ENCODE measurements at regions not wholly inside any gene's neighbourhood (a gene's known extent, or its start where the extent isn't known, plus 50 kb on each side); places are given as distances from the start of the nearest gene placed in this dataset.

- DNase-seq (no peak), ATAC-seq (no peak)
- intact Hi-C loops (cut with DNase I) = no loop called here
Measured at GRCh38 chr1:48164571-48164970, 57.9 kb upstream of the SLC5A9 start.

- intact Hi-C loops (cut with DNase I) = no loop called here
- DNase-seq (no peak), ATAC-seq (peak in 1 of 2 donors; percentile 55)
Measured at GRCh38 chr1:48160486-48161132, 61.9 kb upstream of the SLC5A9 start.

DNA sequence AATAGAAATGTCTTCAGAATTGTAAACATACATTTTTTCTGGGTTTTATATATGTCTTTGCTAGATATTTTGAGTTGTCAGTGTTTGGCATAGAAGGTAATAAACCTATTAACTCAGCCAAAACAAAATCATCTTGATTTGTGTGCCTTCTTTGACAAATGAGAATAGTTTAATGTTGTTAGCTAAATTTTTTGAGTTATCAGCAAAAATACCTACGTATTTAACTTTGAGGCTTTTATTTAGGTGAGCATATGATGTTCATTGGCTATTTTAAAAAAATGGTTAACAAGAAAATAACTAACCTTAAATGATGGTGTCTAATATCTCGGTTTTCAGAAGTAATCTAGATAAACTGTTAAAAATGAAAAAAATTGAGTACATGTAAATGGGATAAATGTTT is 83.2 kb upstream of the SLC5A9 start:
- DNase-seq = no peak
- ATAC-seq = no peak
- intact Hi-C loops (cut with DNase I) = no loop called here

DNA sequence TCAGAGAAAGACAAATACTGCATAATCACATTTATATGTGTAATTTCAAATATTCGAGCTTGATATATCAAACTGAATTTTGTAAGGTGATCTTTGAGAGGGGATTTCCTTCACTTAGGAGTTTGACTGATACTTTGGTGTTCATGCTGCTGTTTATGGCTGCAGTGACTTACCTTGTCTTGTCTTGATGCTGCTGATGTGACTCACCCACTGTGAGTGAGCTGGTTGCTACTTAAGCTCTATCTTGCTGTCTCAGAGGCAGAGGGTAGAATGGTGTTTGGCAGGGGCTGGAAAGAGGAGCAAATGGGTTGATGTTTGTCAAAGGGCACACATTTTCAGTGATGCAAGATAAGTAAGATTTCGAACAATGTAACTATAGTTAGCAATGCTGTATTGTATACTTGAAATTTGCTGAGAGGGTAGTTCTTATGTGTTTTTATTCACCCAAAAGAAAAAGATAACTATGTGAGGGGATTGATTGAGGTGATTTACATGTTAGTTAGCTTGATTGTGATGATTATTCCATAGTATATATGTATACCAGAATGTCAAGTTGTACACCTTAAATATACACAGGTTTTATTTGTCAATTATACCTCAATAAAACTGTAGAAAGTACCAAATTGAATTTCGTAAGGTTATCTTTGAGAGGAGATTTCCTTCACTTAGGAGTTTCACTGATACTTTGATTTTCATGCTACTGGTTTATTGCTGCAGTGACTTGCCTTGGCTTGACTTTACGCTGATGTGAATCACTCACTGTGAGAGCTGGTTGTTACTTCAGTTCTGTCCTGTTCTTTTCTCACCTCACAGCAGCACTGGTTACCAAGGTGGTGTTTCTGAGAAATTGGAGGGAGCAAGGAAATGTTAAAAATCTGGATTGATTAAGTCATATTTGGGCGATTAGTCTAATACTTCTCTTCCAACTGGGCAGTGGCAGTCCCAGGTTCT is 94.5 kb upstream of the SLC5A9 start:
- ATAC-seq (no peak), DNase-seq (no peak)
- intact Hi-C loops (cut with DNase I) = no loop called here

DNA sequence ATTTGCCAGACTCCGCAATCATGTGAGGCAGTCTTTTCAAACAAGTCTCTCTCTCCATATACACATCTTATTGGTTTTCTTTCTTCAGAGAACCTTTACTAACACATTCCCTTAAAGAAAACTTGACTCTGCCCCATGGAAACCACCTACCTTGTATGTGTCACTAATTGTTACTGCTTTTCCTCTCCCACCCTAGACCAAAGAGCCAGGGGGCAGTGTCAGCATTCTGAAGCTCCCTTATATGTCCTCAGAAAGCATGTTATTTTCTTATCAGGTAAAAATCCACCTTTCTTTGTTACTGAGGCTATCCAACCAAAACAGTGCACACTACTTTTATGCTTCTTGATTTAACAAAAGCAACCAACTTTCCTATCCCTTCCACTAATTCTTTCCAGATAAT is 98.9 kb upstream of the SLC5A9 start:
- no peak for ATAC-seq
- intact Hi-C loops (cut with DNase I) = no loop called here

DNA sequence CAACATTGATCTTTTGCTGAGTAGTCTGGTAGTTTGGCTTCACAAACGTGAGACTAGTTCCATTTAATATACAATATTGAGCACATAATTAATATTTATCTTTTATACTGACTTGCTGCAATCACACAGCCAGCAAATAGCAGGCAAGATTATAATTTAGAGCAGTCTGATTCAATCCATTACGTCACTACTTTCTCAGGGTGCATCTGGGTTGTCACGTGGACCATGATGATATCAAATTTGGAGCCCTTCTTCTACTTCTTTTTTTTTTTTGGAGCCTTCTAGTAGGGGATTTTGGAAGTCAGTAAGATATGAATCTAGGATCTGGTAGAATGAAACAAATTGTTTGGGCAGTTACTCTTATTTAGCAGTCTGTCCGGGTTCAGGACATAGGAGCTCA is 100.6 kb upstream of the SLC5A9 start:
- no peak for ATAC-seq
- no peak for DNase-seq
- intact Hi-C loops (cut with DNase I) = no loop called here

More for the DNA sequence above, 98.9 kb upstream of the SLC5A9 start:
- no peak for DNase-seq

DNA sequence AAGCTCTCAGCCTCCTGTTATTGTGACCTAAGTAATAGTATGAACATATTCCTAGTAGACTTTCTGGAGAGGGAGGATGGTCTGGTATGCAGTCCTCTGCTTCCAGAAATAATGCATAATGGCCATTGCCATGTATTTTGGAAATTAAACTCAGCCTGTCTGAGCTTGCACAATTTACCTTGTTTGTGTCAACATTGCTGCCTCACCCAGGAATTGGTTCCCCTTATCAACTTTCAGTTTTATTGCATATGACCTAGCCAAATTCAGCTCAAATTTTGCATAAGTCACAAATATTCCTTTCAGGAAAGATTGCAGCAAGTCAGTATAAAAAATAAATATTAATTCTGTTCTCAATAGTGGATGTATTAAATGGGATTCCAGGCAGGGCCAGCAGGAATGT is 101.9 kb upstream of the SLC5A9 start:
- no peak for ATAC-seq
- DNase-seq = no peak
- intact Hi-C loops (cut with DNase I) = no loop called here

DNA sequence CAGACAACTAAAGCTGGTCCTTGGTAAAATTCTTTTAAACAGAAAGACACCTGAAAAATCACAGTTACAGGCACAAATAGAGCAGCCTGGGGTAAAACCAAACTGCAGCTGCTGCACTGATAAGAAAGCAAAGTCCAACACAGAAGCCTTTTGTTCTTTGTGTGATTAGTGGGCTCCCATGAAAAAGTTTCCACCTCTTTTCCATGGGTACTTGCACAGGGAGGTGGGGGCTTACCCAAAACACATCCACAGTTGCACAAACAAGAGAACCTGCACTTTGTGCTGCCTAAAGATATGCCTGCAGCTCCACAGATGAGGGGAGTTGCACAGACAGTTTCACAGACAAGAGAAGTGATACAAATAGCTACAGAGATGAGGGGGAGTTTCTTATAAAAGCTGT is 106.7 kb upstream of the SLC5A9 start:
- DNase-seq (no peak), ATAC-seq (no peak)
- intact Hi-C loops (cut with DNase I) = no loop called here

GRCh38 chr1:48114596-48115382 is 107.7 kb upstream of the SLC5A9 start:
- ATAC-seq = no peak
- DNase-seq = no peak
- intact Hi-C loops (cut with DNase I) = no loop called here

- ATAC-seq = peak; percentile 47 to 59
- no peak for DNase-seq
- intact Hi-C loops (cut with DNase I) = loop anchor here (1.0 to 5.0 kb wide), 2 partner anchors 93 to 98 kb away; no protein-coding TSS in a partner anchor
Measured at GRCh38 chr1:48109390-48110013, 112.3 kb upstream of the TRABD2B start.

DNA sequence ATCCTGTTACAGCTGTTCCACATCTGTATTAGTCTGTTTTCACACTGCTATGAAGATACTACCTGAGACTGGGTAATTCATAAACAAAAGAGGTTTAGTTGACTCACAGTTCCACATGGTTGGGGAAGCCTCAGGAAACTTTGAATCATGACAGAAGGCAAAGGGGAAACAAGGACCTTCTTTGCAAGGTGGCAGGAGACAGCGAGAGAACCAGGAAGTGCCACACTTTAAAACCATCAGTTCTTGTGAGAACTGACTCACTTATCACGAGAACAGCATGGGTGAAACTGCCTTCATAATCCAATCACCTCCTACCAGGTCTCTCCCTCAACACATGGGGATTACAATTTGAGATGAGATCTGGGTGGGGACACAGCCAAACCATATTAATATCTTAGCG is 110.3 kb upstream of the TRABD2B start:
- ATAC-seq (no peak), DNase-seq (no peak)
- intact Hi-C loops (cut with DNase I) = loop anchor here in 1 of 2 donors (5.0 kb wide), 1 partner anchor 100 kb away; no protein-coding TSS in a partner anchor

DNA sequence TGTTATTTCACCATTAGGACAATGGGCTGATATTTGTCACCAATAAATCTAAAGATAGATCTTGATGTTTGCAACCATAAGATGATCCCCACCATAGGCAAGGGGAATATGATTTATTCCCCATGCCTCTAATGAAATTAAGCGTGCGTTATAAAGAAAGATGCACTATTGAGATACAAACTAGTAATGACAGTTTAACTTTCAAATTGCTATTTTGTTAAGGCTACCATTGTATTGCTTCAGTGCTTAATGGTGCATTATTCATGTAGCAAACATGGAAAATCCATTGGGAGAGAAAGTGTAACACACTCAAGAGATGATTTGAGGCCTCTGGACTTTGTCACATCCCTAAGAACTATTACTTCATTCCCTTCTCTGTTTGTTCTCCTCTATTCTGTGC is 108.9 kb upstream of the TRABD2B start:
- intact Hi-C loops (cut with DNase I) = loop anchor here in 1 of 2 donors (5.0 kb wide), 1 partner anchor 101 kb away; no protein-coding TSS in a partner anchor
- no peak for ATAC-seq
- DNase-seq = no peak

DNA sequence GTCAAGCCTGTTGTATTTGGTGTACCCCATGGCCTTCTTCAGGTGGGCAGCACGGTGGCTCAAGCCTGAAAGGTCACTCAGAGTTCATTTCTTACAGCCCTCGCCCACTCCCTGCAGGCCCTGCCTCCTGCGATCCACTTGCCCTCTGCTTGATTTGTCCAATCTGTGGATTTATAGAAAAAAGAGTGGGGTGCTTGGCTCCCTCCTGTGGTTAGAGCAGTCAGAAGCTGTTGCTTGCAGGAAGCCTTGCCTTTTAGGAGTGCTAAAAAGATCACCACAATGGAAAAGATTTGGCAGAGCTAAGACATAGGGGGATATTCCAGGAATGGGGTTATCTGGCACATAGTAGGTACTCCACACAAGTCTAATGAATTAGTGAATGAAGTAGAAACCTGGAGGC is 108.0 kb upstream of the TRABD2B start:
- no peak for ATAC-seq
- no peak for DNase-seq
- intact Hi-C loops (cut with DNase I) = loop anchor here in 1 of 2 donors (5.0 kb wide), 1 partner anchor 102 kb away; no protein-coding TSS in a partner anchor

- intact Hi-C loops (cut with DNase I) = no loop called here
- ATAC-seq = no peak
- no peak for DNase-seq
Measured at GRCh38 chr1:48103495-48103894, 106.3 kb upstream of the TRABD2B start.

DNA sequence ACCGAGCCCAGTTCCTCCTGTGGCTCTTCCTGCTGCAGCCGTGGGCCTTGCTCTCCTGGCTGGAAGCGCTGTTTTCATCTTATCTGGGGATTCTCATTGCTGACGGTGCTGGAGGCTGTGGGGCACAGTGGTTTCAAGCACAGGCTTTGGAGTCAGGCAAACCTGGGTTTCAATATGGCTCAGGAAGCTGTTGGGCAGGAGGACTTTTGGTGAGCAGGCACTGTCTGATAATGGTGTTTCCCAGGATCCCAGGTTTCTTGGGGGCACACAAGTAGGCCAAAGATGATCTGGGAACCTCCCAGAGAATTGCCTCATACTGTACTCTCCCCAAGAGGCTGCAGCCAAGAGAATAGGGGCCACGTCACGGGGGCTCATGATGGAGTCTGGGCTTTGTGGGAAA is 105.6 kb upstream of the TRABD2B start:
- no peak for ATAC-seq
- intact Hi-C loops (cut with DNase I) = no loop called here
- DNase-seq = no peak

DNA sequence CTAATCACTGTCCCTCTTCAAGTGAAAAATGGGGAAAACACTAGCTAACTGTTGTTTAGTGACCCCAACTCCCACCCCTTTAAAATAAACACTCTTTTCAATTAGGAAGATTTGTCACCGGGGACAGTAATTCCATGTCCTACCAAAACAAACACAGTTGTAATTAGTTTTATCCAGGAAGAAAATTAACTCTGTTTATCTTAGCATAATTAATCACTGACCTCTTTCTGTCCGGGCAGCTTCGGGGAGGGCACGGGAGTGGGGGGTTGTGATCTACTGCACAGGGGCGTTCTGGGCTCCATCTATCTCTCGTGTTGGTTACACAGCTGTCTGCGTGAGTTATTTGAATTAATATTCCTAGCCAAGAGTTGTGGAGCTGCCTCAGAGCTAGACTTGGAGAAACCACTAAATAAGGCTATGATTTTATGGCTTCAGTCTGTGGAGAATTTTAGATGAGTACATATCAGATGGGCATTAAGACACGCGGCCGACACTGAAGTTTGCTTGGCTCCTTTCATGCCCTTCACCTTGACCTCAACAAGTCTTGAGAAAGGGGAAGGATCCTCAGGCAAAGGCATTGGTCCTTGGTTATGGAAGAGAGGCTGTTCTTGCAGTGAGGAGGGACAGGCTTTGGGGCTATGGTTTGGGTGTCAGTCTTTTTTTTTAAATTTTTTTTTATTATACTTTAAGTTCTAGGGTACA is 102.0 kb upstream of the TRABD2B start:
- ATAC-seq = no peak
- intact Hi-C loops (cut with DNase I) = no loop called here
- DNase-seq = no peak

DNA sequence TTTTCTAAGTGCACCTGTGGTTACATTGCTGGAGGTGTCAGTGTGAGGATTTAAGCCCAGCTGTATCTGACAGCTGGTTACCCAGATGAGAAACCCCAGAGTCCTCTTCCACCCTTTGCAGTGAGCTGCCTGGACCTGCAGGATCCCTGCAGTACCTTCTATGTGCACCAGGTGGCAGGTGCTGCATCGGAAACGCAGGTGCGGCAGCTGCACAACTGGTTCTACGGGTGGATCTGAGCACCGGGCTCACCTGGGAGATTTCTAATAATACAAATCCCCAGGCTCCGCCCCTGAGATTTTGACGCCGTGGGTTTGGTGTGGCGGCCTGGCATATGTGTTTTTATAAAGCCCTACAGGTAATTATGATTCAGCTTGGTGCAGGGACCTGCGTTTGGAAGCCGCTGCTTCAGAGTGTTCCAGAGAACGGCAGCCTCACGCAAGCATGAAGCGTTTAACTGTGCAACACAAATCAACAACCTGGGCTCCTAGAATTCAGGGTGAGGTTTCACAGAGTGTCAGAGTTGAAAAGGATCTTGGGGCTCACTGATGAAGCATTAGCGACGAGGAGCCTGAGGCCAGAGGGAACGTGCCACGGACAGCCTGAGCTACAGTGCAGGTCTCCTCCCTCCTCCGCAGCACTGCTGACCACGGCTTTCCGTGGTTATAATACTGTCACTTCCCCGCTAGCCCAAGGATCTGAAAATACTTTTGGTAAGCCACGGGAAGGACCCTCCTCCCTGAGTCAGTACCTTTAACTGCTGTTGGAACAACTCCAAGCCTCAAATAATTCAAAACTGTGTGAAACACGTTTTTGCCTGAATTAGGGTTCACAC is 96.7 kb upstream of the TRABD2B start:
- DNase-seq (peak; percentile 39), ATAC-seq (peak; percentile 30 to 78)

GRCh38 chr1:48093147-48093546 is 96.0 kb upstream of the TRABD2B start:
- ATAC-seq (no peak), DNase-seq (no peak)
- intact Hi-C loops (cut with DNase I) = no loop called here

More for the DNA sequence above, 96.7 kb upstream of the TRABD2B start:
- intact Hi-C loops (cut with DNase I) = no loop called here

Data from left cardiac atrium (tissue), 4 donors.